ENCODE measurements at regions not wholly inside any gene's neighbourhood (a gene's known extent, or its start where the extent isn't known, plus 50 kb on each side); places are given as distances from the start of the nearest gene placed in this dataset.

DNA sequence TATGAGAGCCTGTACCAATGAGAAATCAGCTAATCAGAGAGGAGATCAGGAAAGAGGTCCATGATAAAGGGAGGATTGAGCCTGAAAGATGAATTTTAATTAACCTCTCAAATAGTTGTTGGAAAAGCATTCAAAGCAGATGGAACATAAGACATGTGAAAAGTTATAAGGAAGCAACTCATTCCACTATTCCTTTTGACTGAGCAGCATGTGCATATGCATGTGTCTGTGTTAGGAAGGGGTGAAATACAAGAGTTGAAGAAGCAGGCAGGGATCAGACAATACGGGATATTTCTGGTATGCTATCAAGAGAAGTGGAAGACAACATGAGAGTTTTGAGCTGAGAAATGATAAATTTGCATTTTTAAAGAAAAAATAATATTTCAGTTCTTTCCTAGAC is 624.8 kb upstream of the PTCHD4 start:
- no peaks in the 10 kb centered on the region for H3K4me1 ChIP-seq
- in situ Hi-C loops (cut with MboI; ENCODE audit: low pct_ligation_motif_present in 1 of 4, low pct_unique_long_range_greater_than_20kb in 1 of 4, low sequenced_read_pairs in 3 of 4) = no loop called here
- H3K4me3 ChIP-seq = no peak overlapping the region
- H3K27ac ChIP-seq = no peak overlapping the region
- intact Hi-C loops (cut with DNase I; ENCODE audit: low total_unique reads) = no loop called here
- 84 to 86% methylated on average over 1 of the region's 1 CpG for WGBS, 2 donors (ENCODE audit: low coverage in 1 of 2)
- DNase-seq = no peak
- H3K36me3 ChIP-seq = no peaks in the 10 kb centered on the region
- no peaks in the 10 kb centered on the region for H3K27me3 ChIP-seq
- TF ChIP-seq POLR2A (IDR thresholded peaks at IDR 0.05) (no peak), POLR2AphosphoS5 (IDR thresholded peaks at IDR 0.05) (no peak), EP300 (IDR thresholded peaks at IDR 0.05; ENCODE audit: low read depth) (no peak)
- TF ChIP-seq, protein P1, sequence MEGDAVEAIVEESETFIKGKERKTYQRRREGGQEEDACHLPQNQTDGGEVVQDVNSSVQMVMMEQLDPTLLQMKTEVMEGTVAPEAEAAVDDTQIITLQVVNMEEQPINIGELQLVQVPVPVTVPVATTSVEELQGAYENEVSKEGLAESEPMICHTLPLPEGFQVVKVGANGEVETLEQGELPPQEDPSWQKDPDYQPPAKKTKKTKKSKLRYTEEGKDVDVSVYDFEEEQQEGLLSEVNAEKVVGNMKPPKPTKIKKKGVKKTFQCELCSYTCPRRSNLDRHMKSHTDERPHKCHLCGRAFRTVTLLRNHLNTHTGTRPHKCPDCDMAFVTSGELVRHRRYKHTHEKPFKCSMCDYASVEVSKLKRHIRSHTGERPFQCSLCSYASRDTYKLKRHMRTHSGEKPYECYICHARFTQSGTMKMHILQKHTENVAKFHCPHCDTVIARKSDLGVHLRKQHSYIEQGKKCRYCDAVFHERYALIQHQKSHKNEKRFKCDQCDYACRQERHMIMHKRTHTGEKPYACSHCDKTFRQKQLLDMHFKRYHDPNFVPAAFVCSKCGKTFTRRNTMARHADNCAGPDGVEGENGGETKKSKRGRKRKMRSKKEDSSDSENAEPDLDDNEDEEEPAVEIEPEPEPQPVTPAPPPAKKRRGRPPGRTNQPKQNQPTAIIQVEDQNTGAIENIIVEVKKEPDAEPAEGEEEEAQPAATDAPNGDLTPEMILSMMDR (IDR thresholded peaks at IDR 0.05) = no peak
- H3K9me3 ChIP-seq = no peaks in the 10 kb centered on the region

DNA sequence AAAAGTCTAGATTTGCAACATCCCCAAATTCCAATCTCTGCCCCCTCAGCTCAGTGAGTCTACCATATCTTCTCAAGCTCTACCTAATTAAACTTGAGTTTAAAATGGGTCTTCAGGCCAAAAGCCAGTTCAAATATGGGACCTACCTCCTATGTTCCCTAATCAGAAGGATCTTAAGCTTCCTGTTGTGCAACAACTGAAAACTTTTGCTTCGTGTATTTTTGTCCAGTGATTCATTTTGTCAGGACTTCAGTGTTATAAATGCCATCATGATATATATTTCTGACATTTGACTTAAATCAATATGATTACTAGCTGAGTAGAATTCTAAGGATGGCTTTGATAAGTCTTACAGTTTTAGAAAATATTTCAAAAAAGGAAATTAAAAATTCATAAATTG is 622.6 kb upstream of the PTCHD4 start:
- Histone ChIP-seq H3K9me3 (no peaks in the 10 kb centered on the region), H3K36me3 (no peaks in the 10 kb centered on the region), H3K4me3 (no peak overlapping the region), H3K4me1 (no peaks in the 10 kb centered on the region), H3K27ac (no peak overlapping the region), H3K27me3 (no peaks in the 10 kb centered on the region)
- intact Hi-C loops (cut with DNase I; ENCODE audit: low total_unique reads) (no loop called here), in situ Hi-C loops (cut with MboI; ENCODE audit: low pct_ligation_motif_present in 1 of 4, low pct_unique_long_range_greater_than_20kb in 1 of 4, low sequenced_read_pairs in 3 of 4) (no loop called here)
- TF ChIP-seq EP300 (IDR thresholded peaks at IDR 0.05; ENCODE audit: low read depth) (no peak), POLR2AphosphoS5 (IDR thresholded peaks at IDR 0.05) (no peak), POLR2A (IDR thresholded peaks at IDR 0.05) (no peak)
- TF ChIP-seq, protein P1 (IDR thresholded peaks at IDR 0.05) = no peak
- 33 to 39% methylated on average over 1 of the region's 1 CpG for WGBS, 2 donors (ENCODE audit: low coverage in 1 of 2)
- no peak for DNase-seq

DNA sequence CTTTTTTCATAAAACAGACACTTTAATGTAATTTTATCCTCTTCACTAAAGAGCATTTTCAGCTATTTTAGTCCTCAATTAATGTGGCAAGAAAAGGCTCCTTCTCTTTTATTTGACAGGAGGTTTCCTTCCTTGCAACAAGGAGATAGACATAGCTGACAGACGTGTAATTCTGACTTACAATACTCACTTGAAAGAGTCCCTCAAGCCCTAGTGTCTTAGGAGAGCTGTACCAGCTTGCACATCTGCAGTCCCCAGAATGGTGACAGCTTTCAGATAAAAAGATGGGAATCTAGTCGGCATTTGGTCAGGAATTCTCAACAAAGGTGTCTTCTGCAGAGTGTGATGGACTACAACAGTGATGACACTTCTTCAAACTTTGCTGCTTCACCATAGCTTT is 603.7 kb upstream of the PTCHD4 start:
- H3K27ac ChIP-seq = no peak overlapping the region
- WGBS, 2 donors (ENCODE audit: low coverage in 1 of 2) = 25 to 71% methylated on average over 1 to 2 of the region's 2 CpGs
- TF ChIP-seq EP300 (IDR thresholded peaks at IDR 0.05; ENCODE audit: low read depth) = no peak
- TF ChIP-seq, protein P1 (IDR thresholded peaks at IDR 0.05) = no peak
- TF ChIP-seq POLR2AphosphoS5 (IDR thresholded peaks at IDR 0.05) = no peak
- no peak for TF ChIP-seq POLR2A (IDR thresholded peaks at IDR 0.05)
- H3K4me1 ChIP-seq = no peaks in the 10 kb centered on the region
- intact Hi-C loops (cut with DNase I; ENCODE audit: low total_unique reads) (no loop called here), in situ Hi-C loops (cut with MboI; ENCODE audit: low pct_ligation_motif_present in 1 of 4, low pct_unique_long_range_greater_than_20kb in 1 of 4, low sequenced_read_pairs in 3 of 4) (no loop called here)
- no peaks in the 10 kb centered on the region for H3K27me3 ChIP-seq
- H3K9me3 ChIP-seq = no peaks in the 10 kb centered on the region
- no peaks in the 10 kb centered on the region for H3K36me3 ChIP-seq
- no peak overlapping the region for H3K4me3 ChIP-seq
- DNase-seq = no peak

DNA sequence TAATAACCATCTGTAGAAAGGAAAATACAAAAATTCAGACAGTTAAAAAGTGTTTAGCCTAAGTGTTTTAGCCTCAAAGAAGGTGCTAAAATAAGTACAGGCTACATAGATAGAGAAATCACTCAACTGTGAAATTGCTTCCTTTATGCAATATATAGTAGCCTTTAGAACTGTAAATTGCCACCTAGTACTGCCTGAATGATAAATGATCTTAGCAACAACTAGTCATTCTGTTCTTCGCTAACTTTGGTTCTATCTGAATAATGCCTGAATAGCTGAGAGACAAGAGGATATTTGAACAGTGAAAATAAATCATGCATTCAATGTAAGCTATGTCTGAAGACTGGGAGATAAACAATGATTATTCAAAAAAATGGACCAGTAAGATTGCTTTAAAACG is 603.3 kb upstream of the PTCHD4 start:
- Histone ChIP-seq H3K36me3 (no peaks in the 10 kb centered on the region), H3K27ac (no peak overlapping the region), H3K4me3 (no peak overlapping the region), H3K27me3 (no peaks in the 10 kb centered on the region), H3K4me1 (no peaks in the 10 kb centered on the region), H3K9me3 (no peaks in the 10 kb centered on the region)
- in situ Hi-C loops (cut with MboI; ENCODE audit: low pct_ligation_motif_present in 1 of 4, low pct_unique_long_range_greater_than_20kb in 1 of 4, low sequenced_read_pairs in 3 of 4) = no loop called here
- DNase-seq = no peak
- TF ChIP-seq POLR2AphosphoS5 (IDR thresholded peaks at IDR 0.05) (no peak), EP300 (IDR thresholded peaks at IDR 0.05; ENCODE audit: low read depth) (no peak), POLR2A (IDR thresholded peaks at IDR 0.05) (no peak)
- TF ChIP-seq, protein P1 (IDR thresholded peaks at IDR 0.05) = no peak
- intact Hi-C loops (cut with DNase I; ENCODE audit: low total_unique reads) = no loop called here
- WGBS, 2 donors (ENCODE audit: low coverage in 1 of 2) = 59 to 64% methylated on average over 2 of the region's 2 CpGs
